ENCODE measurements at regions not wholly inside any gene's neighbourhood (a gene's known extent, or its start where the extent isn't known, plus 50 kb on each side); places are given as distances from the start of the nearest gene placed in this dataset.
"Not testable (repeated sequence)": the region's sequence is repeated elsewhere in the genome, so short reads cannot be mapped to it uniquely, and the experiment has no call there.

- TF ChIP-seq CTCF (IDR thresholded peaks at IDR 0.05; ENCODE audit: insufficient read depth, low read depth, low read length, missing control alignments) = no peak
- DNase-seq (ENCODE audit: low read depth) = no peak
- no peak overlapping the region for H3K4me3 ChIP-seq (ENCODE audit: low read length)
Measured at GRCh38 chr1:229907884-229908638, 159.0 kb upstream of the GALNT2 start.

DNA sequence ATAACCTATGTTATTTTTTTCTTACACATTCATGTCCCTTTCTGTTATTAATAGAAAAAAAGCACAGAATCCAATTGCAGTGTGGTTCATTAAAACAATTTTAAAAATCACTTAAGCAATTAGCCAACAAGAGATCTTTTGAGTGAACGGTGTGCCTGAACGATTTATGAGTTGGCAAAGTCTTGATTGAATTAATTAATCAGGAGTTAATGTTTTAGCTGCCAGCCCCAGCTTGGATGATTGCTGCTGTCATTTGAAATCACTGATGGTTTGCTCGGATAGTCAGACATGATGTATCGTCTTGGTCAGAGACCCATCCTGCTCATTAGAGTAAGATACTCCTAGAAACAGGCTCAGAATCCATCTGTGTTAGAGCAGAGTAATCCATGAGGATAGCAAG, 158.3 kb upstream of the GALNT2 start:
- TF ChIP-seq CTCF (IDR thresholded peaks at IDR 0.05; ENCODE audit: insufficient read depth, low read depth, low read length, missing control alignments) = no peak
- no peak overlapping the region for H3K4me3 ChIP-seq (ENCODE audit: low read length)
- no peak for DNase-seq (ENCODE audit: low read depth)

DNA sequence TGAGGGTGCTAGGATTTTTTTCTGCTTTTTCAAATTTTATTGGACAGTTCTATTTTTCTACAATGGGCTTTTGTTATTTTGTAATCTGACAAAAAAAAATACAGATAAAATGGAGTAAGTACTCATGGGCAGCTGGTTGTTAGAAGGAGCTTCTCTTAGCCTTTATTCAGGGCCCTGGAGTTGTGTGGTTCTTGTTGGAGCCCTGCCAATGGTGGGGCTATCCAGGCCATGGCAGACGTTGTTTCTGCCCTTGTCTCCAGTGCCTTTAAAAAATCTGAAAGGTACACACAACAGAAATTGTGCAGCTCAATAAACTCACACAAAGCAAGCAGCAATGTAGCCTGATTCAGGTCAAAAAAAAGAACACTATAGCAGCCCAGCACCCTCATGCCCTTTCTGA, 153.5 kb upstream of the GALNT2 start:
- DNase-seq (ENCODE audit: low read depth) = no peak
- no peak for TF ChIP-seq CTCF (IDR thresholded peaks at IDR 0.05; ENCODE audit: insufficient read depth, low read depth, low read length, missing control alignments)

DNA sequence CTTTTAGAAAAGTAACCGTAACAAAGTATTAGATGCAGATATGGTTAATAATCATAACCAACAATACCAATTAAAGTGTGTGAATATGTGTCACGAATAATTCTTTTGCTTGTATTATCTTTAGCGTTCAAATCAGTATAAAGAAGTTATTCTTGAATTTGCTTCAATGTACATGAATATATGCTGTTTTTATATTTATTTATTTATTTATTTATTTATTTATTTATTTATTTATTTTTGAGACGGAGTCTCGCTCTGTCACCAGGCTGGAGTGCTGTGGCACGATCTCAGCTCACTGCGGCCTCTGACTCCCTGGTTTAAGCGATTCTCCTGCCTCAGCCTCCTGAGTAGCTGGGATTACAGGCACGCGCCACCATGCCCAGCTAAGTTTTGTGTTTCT, 147.6 kb upstream of the GALNT2 start:
- not testable (repeated sequence) for DNase-seq (ENCODE audit: low read depth); H3K4me3 ChIP-seq (ENCODE audit: low read length)

More for the DNA sequence above, 153.5 kb upstream of the GALNT2 start:
- no peak overlapping the region for H3K4me3 ChIP-seq (ENCODE audit: low read length)

DNA sequence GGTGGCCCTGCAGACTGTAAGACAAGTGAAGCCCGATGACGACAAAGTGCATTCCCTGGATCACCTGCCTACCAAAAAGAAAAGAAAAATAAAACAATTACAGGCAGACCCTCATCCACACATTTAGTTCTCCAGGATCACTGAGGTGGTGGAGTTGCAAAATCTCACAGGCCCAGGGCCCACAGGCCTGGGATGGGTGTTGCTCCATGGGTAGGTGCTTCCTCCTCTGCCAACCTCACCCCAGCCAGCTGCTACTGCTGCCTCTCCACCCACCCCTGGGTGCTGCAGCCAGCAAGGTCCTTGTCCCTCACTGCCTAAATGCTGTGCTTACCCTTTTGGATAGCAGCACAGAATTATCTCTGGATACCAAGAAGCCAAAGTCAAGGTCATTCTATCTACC, 146.4 kb upstream of the GALNT2 start:
- no peak for DNase-seq (ENCODE audit: low read depth)

DNA sequence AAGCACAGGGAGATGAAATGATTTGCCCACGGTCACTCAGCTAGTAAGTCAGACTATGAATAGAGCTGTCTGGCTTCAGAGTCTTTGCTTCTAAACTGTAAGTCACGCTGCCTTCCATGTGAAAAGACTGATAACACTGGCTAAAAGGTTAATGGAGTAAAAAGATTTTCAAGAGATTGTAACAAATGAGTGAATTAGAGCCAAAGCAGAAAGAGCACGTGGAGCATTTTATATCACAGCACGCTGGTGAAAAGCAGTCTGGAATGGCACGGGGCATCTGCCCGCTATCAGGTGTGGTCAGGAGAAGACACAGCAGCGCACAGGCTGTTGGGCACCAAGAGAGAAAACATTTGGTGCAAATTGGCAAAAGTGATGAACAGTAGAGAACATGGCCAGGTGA, 144.8 kb upstream of the GALNT2 start:
- no peak overlapping the region for H3K4me3 ChIP-seq (ENCODE audit: low read length)
- DNase-seq (ENCODE audit: low read depth) = no peak
- no peak for TF ChIP-seq CTCF (IDR thresholded peaks at IDR 0.05; ENCODE audit: insufficient read depth, low read depth, low read length, missing control alignments)

More for the DNA sequence above, 146.4 kb upstream of the GALNT2 start:
- no peak for TF ChIP-seq CTCF (IDR thresholded peaks at IDR 0.05; ENCODE audit: insufficient read depth, low read depth, low read length, missing control alignments)
- no peak overlapping the region for H3K4me3 ChIP-seq (ENCODE audit: low read length)

- no peak for DNase-seq (ENCODE audit: low read depth)
- H3K4me3 ChIP-seq (ENCODE audit: low read length) = no peak overlapping the region
- TF ChIP-seq CTCF (IDR thresholded peaks at IDR 0.05; ENCODE audit: insufficient read depth, low read depth, low read length, missing control alignments) = no peak
Measured at GRCh38 chr1:229924639-229925038, 142.4 kb upstream of the GALNT2 start.
